ENCODE measurements at regions not wholly inside any gene's neighbourhood (a gene's known extent, or its start where the extent isn't known, plus 50 kb on each side); places are given as distances from the start of the nearest gene placed in this dataset.

DNA sequence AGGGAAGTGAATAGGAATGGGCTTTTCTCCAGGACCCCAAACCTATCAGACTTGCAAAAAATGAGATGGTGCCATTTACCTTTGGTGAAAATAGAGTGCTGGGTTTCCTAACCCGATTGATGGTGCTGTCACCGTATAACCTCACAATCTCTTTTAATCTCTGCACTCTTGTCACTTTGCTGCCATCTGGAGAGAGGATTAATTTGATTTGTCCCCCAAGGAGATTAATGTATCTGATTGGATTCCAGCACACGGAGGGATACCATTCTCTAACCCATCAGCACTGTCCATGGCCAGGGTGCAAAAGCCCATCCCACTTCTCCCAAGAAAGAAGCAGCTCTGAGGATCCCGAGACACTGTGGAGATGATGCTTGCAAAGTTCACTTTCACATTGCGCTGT lies 86.3 kb upstream of the NFE2L3 start:
- TF ChIP-seq, protein P1, sequence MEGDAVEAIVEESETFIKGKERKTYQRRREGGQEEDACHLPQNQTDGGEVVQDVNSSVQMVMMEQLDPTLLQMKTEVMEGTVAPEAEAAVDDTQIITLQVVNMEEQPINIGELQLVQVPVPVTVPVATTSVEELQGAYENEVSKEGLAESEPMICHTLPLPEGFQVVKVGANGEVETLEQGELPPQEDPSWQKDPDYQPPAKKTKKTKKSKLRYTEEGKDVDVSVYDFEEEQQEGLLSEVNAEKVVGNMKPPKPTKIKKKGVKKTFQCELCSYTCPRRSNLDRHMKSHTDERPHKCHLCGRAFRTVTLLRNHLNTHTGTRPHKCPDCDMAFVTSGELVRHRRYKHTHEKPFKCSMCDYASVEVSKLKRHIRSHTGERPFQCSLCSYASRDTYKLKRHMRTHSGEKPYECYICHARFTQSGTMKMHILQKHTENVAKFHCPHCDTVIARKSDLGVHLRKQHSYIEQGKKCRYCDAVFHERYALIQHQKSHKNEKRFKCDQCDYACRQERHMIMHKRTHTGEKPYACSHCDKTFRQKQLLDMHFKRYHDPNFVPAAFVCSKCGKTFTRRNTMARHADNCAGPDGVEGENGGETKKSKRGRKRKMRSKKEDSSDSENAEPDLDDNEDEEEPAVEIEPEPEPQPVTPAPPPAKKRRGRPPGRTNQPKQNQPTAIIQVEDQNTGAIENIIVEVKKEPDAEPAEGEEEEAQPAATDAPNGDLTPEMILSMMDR (IDR thresholded peaks at IDR 0.05; ENCODE audit: borderline replicate concordance, control extremely low read depth, extremely low read depth, insufficient read depth, missing control alignments): no peak
- in situ Hi-C loops (cut with MboI; ENCODE audit: low sequenced_read_pairs, unreplicated experiment): no loop called here
- no peak for DNase-seq (ENCODE audit: low spot score)

DNA sequence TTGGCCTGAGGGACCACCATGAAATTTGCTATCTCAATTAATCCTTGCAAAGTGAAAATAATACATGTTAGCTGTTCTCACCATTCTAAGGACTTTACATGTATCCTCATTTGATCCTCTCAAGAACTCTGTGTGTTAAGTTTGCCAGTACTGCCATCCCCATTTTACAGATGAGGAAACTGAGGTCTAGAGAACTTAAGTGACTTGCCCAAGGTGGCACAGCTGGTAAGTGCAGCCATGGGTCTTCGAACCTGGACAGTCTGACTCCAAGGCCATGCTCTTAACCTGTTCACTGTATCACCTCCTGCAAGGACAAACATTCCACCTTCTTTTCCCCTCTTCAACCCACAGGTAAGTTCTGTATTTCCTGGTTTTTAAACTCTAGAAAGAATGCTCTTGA lies 85.3 kb upstream of the NFE2L3 start:
- in situ Hi-C loops (cut with MboI; ENCODE audit: low sequenced_read_pairs, unreplicated experiment): no loop called here
- TF ChIP-seq, protein P1 (IDR thresholded peaks at IDR 0.05; ENCODE audit: borderline replicate concordance, control extremely low read depth, extremely low read depth, insufficient read depth, missing control alignments): no peak

DNA sequence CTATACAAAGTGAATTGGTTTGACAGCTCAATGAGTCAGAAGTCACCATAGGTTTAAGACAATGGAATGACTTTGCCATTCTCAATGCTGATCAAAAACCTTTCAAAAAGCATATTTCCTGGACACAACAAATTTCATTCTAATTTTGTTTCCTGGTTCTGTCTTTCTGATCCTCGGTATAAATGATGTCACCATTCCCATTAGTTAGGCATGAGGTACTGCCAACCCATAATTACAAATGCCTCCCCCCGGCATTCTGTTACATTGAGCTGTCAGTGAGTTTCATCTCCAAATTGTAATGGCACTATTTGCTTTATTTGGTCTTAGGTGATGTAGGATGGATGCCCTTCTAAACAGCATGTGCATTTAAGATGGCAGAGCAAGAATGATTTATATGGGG lies 81.7 kb upstream of the NFE2L3 start:
- TF ChIP-seq, protein P1 (IDR thresholded peaks at IDR 0.05; ENCODE audit: borderline replicate concordance, control extremely low read depth, extremely low read depth, insufficient read depth, missing control alignments): no peak
- in situ Hi-C loops (cut with MboI; ENCODE audit: low sequenced_read_pairs, unreplicated experiment): loop anchor here (10.0 kb wide), 1 partner anchor 175 kb away; no protein-coding TSS in a partner anchor
- no peak for DNase-seq (ENCODE audit: low spot score)

More for the DNA sequence above, 85.3 kb upstream of the NFE2L3 start:
- DNase-seq (ENCODE audit: low spot score): no peak

DNA sequence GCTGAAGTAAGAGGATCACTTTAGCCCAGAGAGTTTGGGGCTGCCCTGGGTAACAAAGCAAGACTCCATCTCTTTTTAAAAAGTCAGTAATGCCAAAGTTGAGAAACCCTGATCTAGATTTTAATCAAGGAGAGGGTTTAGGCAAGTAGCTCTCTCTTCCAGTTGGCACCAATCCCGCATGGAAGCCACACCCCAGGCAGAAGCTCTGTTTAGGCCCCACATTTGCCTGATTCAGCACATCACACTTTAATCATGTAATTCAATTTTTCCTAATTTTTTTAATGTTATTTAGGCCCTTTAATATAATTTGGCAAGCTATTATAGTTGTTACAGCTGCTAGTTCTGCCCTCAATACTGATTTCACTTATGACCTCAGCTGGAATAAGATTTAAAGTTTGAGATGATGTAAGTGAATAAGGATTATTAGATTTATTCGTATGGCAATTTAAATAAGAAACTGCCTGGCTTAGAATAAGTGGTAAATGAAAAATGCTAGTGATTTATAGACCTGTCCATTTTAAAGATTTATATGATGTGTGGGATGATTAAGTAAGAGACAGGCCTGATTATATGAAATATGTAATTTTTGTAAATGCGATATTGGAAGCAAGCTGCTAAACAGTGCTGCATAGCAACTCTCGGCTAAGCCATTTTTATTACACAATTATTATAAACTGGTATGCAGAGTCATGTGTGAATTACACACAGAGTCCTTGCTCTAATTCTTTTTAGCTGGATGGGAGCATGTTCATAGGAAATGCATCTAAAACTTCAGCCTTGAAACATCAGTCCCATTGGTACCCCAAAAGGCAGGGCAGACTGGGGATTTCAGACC lies 80.2 kb upstream of the NFE2L3 start:
- in situ Hi-C loops (cut with MboI; ENCODE audit: low sequenced_read_pairs, unreplicated experiment): loop anchor here (10.0 kb wide), 1 partner anchor 177 kb away; no protein-coding TSS in a partner anchor
- no peak for DNase-seq (ENCODE audit: low spot score)
- TF ChIP-seq, protein P1 (IDR thresholded peaks at IDR 0.05; ENCODE audit: borderline replicate concordance, control extremely low read depth, extremely low read depth, insufficient read depth, missing control alignments): no peak

DNA sequence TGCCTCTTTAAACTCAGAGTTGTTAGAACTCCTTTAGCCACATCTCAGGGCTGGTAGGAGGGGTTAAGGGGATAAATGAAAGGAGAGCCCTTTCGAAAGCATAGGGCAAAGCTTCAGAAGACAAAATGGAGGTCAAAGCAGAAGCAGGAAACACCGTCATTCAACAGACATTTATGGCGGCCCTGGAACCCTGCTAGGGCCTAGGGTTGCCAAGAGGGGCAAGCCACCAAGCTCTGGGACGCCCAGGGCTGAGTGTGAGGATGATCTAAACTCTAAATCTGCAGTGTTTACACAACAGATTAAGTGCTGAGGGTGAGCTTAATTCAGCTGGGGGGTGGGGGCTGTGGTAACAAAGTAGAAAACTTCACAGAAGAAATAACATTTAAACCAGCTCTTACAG lies 79.0 kb upstream of the NFE2L3 start:
- DNase-seq (ENCODE audit: low spot score): no peak
- in situ Hi-C loops (cut with MboI; ENCODE audit: low sequenced_read_pairs, unreplicated experiment): loop anchor here (10.0 kb wide), 1 partner anchor 178 kb away; no protein-coding TSS in a partner anchor
- TF ChIP-seq, protein P1 (IDR thresholded peaks at IDR 0.05; ENCODE audit: borderline replicate concordance, control extremely low read depth, extremely low read depth, insufficient read depth, missing control alignments): no peak

DNA sequence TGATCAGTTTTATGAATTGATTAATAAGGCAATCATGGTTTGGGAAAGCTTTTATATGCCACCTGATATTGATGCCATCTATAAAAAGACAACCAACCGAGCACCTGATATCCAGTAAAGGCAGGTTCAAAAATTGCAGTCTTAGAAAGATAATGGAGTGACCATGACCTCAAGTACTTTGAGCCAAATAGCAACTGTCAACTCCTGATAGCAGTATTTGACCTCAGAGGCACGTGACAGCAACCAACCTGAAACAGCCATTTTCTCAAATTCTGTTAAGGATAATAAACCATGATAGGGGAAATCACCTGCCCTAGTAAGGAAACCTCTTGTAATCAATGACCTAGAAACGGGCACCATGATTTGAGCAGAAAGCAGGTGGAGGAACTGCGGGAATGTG lies 77.1 kb upstream of the NFE2L3 start:
- TF ChIP-seq, protein P1 (IDR thresholded peaks at IDR 0.05; ENCODE audit: borderline replicate concordance, control extremely low read depth, extremely low read depth, insufficient read depth, missing control alignments): no peak
- DNase-seq (ENCODE audit: low spot score): no peak
- in situ Hi-C loops (cut with MboI; ENCODE audit: low sequenced_read_pairs, unreplicated experiment): loop anchor here (10.0 to 25.0 kb wide), 3 partner anchors 180 to 587 kb away; no protein-coding TSS in a partner anchor
